NT2/D1 (cell line): ENCODE measurements at regions not wholly inside any gene's neighbourhood (a gene's known extent, or its start where the extent isn't known, plus 50 kb on each side); places are given as distances from the start of the nearest gene placed in this dataset.

Experiments used
- SUZ12 ChIP-seq: IDR thresholded peaks from 2 replicates; pipeline ENCODE4 v1.6.1; 2011; ENCODE audit not compliant: insufficient read length, insufficient read depth; ENCODE audit errors: extremely low read depth
- YY1 ChIP-seq: IDR thresholded peaks from 2 replicates; pipeline ENCODE4 v1.6.1; 2011; ENCODE audit not compliant: insufficient read length, insufficient read depth
- ZNF274 ChIP-seq: IDR thresholded peaks from 2 replicates; pipeline ENCODE4 v1.6.1; 2011; ENCODE audit warnings: mild to moderate bottlenecking, low read depth, low read length

GRCh38 chr2:78757640-78758039 lies 267.9 kb upstream of the REG3G start:
- TF ChIP-seq ZNF274, result no peak
- no peak for TF ChIP-seq YY1
- no peak for TF ChIP-seq SUZ12
